Neuronal stem cell (in vitro differentiated cells): ENCODE measurements at regions not wholly inside any gene's neighbourhood (a gene's known extent, or its start where the extent isn't known, plus 50 kb on each side); places are given as distances from the start of the nearest gene placed in this dataset.

Source experiments
- DNase-seq: peaks from one replicate; pipeline ENCODE4 v3.0.0-alpha.2; 2013; ENCODE audit warnings: low spot score
- H2AFZ ChIP-seq: one replicate; pipeline ENCODE4 v1.6.1; 2013; ENCODE audit warnings: mild to moderate bottlenecking, low read length, inconsistent platforms
- H2AK5ac ChIP-seq: 2 replicates; pipeline ENCODE4 v1.6.1; 2013; ENCODE audit warnings: low read depth, mild to moderate bottlenecking, inconsistent platforms, low read length, moderate library complexity, mixed read lengths
- H2BK120ac ChIP-seq: 2 replicates; pipeline ENCODE4 v1.6.1; 2013; ENCODE audit warnings: low read depth, mild to moderate bottlenecking, inconsistent platforms, low read length, moderate library complexity, mixed read lengths
- H2BK12ac ChIP-seq: one replicate; pipeline ENCODE4 v1.6.1; 2013; ENCODE audit warnings: low read length, inconsistent platforms
- H2BK15ac ChIP-seq: 2 replicates; pipeline ENCODE4 v1.6.1; 2013; ENCODE audit warnings: mild to moderate bottlenecking, low read length, inconsistent platforms, mixed read lengths
- H2BK5ac ChIP-seq: one replicate; pipeline ENCODE4 v1.6.1; 2013; ENCODE audit warnings: inconsistent platforms, mild to moderate bottlenecking, low read length, moderate library complexity
- H3K14ac ChIP-seq: one replicate; pipeline ENCODE4 v1.6.1; 2013; ENCODE audit warnings: low read length, inconsistent platforms
- H3K18ac ChIP-seq: 2 replicates; pipeline ENCODE4 v1.6.1; 2013; ENCODE audit warnings: low read length, inconsistent platforms
- H3K23ac ChIP-seq: 2 replicates; pipeline ENCODE4 v1.6.1; 2013; ENCODE audit warnings: low read depth, mild to moderate bottlenecking, mixed read lengths, low read length, inconsistent platforms; ENCODE audit not compliant: poor library complexity
- H3K27ac ChIP-seq: replicated peaks from 3 replicates; pipeline ENCODE4 v1.5.1; 2013; ENCODE audit warnings: low read length, inconsistent platforms
- H3K27me3 ChIP-seq, 3 experiments: 2 replicates each; pipeline ENCODE4 v1.6.1; 2013; ENCODE audit warnings: low read length in 3 of 3, mild to moderate bottlenecking in 2 of 3, inconsistent platforms in 1 of 3, low read depth in 1 of 3, mixed read lengths in 1 of 3, moderate library complexity in 1 of 3; ENCODE audit not compliant: control insufficient read depth in 3 of 3, insufficient read depth in 3 of 3
- H3K36me3 ChIP-seq, 2 donors: replicated peaks in 1 of 2; 2 replicates each; pipeline ENCODE4 v1.6.1; 2013; ENCODE audit warnings: low read length in 2 of 2; ENCODE audit not compliant: control insufficient read depth in 2 of 2, insufficient read depth in 2 of 2
- H3K4ac ChIP-seq: 2 replicates; pipeline ENCODE4 v1.6.1; 2013; ENCODE audit warnings: inconsistent platforms, mild to moderate bottlenecking, low read length, moderate library complexity
- H3K4me1 ChIP-seq, 2 donors: 1 replicate in 1 of 2; 2 replicates in 1 of 2; pipeline ENCODE4 v1.6.1; 2013; ENCODE audit warnings: low read length in 2 of 2, low read depth in 1 of 2; ENCODE audit not compliant: control insufficient read depth in 2 of 2, insufficient read depth in 1 of 2
- H3K4me2 ChIP-seq: one replicate; pipeline ENCODE4 v1.6.1; 2013; ENCODE audit warnings: mild to moderate bottlenecking, low read length, inconsistent platforms; ENCODE audit not compliant: insufficient read depth, poor library complexity, severe bottlenecking
- H3K4me3 ChIP-seq, 2 donors: 2 replicates each; pipeline ENCODE4 v1.5.1; 2013; ENCODE audit warnings: low read length in 2 of 2, mild to moderate bottlenecking in 2 of 2, inconsistent platforms in 1 of 2, moderate library complexity in 1 of 2
- H3K79me1 ChIP-seq: one replicate; pipeline ENCODE4 v1.6.1; 2013; ENCODE audit warnings: low read depth, mild to moderate bottlenecking, inconsistent platforms, low read length, moderate library complexity
- H3K9ac ChIP-seq: one replicate; pipeline ENCODE4 v1.6.1; 2013; ENCODE audit warnings: mild to moderate bottlenecking, low read depth, low read length, inconsistent platforms; ENCODE audit not compliant: poor library complexity
- H3K9me3 ChIP-seq, 2 donors: replicated peaks in 1 of 2; 2 replicates each; pipeline versions ENCODE3 to v1.6.1; 2013; ENCODE audit warnings: low read length in 2 of 2, mild to moderate bottlenecking in 2 of 2, inconsistent platforms in 1 of 2, low read depth in 1 of 2, mixed read lengths in 1 of 2, moderate library complexity in 1 of 2; ENCODE audit not compliant: control insufficient read depth in 2 of 2, insufficient read depth in 1 of 2
- H4K8ac ChIP-seq: one replicate; pipeline ENCODE4 v1.6.1; 2013; ENCODE audit warnings: low read depth, mild to moderate bottlenecking, inconsistent platforms, low read length, moderate library complexity
- H4K91ac ChIP-seq: one replicate; pipeline ENCODE4 v1.6.1; 2013; ENCODE audit warnings: low read length, low read depth, mild to moderate bottlenecking, inconsistent platforms; ENCODE audit not compliant: poor library complexity
- WGBS, 2 donors: extraction: QIAGEN DNeasy Blood & Tissue Kit; methylation state at CpG; one replicate each; pipeline ENCODE4 v1.1.7; 2013; ENCODE audit warnings: missing lambda C conversion rate in 2 of 2, mixed read lengths in 1 of 2; ENCODE audit not compliant: insufficient read length in 2 of 2, insufficient replicate concordance in 1 of 2; ENCODE audit errors: extremely low coverage in 2 of 2; 5-methylcytosine and 5-hydroxymethylcytosine counted together

GRCh38 chr9:106757514-106757913 is 105.5 kb upstream of the ZNF462 start:
- Histone ChIP-seq H3K9me3 (no peaks in the 10 kb centered on the region), H4K8ac (no peak overlapping the region), H3K4me1 (no peaks in the 10 kb centered on the region), H3K4me3 (no peak overlapping the region), H3K23ac (no peak overlapping the region), H2BK120ac (no peak overlapping the region), H3K27me3 (no peaks in the 10 kb centered on the region), H3K4ac (no peak overlapping the region), H3K4me2 (no peak overlapping the region), H2BK5ac (no peak overlapping the region), H2AFZ (no peak overlapping the region), H4K91ac (no peak overlapping the region), H3K14ac (no peak overlapping the region), H3K79me1 (no peaks in the 10 kb centered on the region), H2BK15ac (no peak overlapping the region), H3K36me3 (no peaks in the 10 kb centered on the region), H3K18ac (no peak overlapping the region), H3K9ac (no peak overlapping the region), H2AK5ac (no peak overlapping the region), H2BK12ac (no peak overlapping the region), H3K27ac (no peak overlapping the region)
- no peak for DNase-seq
- WGBS, 2 donors = no CpG with 5 or more reads among the region's 2 CpGs

- no CpG with 5 or more reads among the region's 1 CpG for WGBS, 2 donors
- Histone ChIP-seq H2AFZ (no peak overlapping the region), H3K23ac (no peak overlapping the region), H3K27ac (no peak overlapping the region), H2AK5ac (no peak overlapping the region), H3K79me1 (no peaks in the 10 kb centered on the region), H4K8ac (no peak overlapping the region), H3K4me1 (no peaks in the 10 kb centered on the region), H3K4ac (no peak overlapping the region), H3K4me3 (no peak overlapping the region), H4K91ac (no peak overlapping the region), H2BK12ac (no peak overlapping the region), H3K4me2 (no peak overlapping the region), H3K14ac (no peak overlapping the region), H3K9ac (no peak overlapping the region), H3K27me3 (no peaks in the 10 kb centered on the region), H2BK5ac (no peak overlapping the region), H3K18ac (no peak overlapping the region), H3K36me3 (no peaks in the 10 kb centered on the region), H2BK120ac (no peak overlapping the region), H2BK15ac (no peak overlapping the region), H3K9me3 (no peaks in the 10 kb centered on the region)
- DNase-seq = no peak
These were observed 104.1 kb upstream of the ZNF462 start for GRCh38 chr9:106758911-106759310.

- no peak overlapping the region for H2BK5ac ChIP-seq
- H3K79me1 ChIP-seq = no peaks in the 10 kb centered on the region
- H4K8ac ChIP-seq = no peak overlapping the region
- no peak for DNase-seq
- H3K9me3 ChIP-seq = no peaks in the 10 kb centered on the region
- H3K4ac ChIP-seq = no peak overlapping the region
- H2AK5ac ChIP-seq = no peak overlapping the region
- no peak overlapping the region for H3K18ac ChIP-seq
- H2BK12ac ChIP-seq = no peak overlapping the region
- no peak overlapping the region for H3K14ac ChIP-seq
- no peak overlapping the region for H3K4me3 ChIP-seq
- H3K36me3 ChIP-seq = no peaks in the 10 kb centered on the region
- no peaks in the 10 kb centered on the region for H3K4me1 ChIP-seq
- H4K91ac ChIP-seq = no peak overlapping the region
- no peak overlapping the region for H3K23ac ChIP-seq
- WGBS, 2 donors = no CpG with 5 or more reads among the region's 2 CpGs
- H3K9ac ChIP-seq = no peak overlapping the region
- H2BK120ac ChIP-seq = no peak overlapping the region
- no peak overlapping the region for H3K27ac ChIP-seq
- no peak overlapping the region for H3K4me2 ChIP-seq
- no peak overlapping the region for H2BK15ac ChIP-seq
- H3K27me3 ChIP-seq = no peaks in the 10 kb centered on the region
- H2AFZ ChIP-seq = no peak overlapping the region
These were observed 101.5 kb upstream of the ZNF462 start for GRCh38 chr9:106761493-106761892.

- H3K4me1 ChIP-seq = no peaks in the 10 kb centered on the region
- no peak overlapping the region for H3K27ac ChIP-seq
- H3K9ac ChIP-seq = no peak overlapping the region
- H2AFZ ChIP-seq = no peak overlapping the region
- no peak overlapping the region for H4K91ac ChIP-seq
- H2BK12ac ChIP-seq = no peak overlapping the region
- no peaks in the 10 kb centered on the region for H3K79me1 ChIP-seq
- no peak overlapping the region for H2BK120ac ChIP-seq
- H3K18ac ChIP-seq = no peak overlapping the region
- H3K23ac ChIP-seq = no peak overlapping the region
- no peaks in the 10 kb centered on the region for H3K27me3 ChIP-seq
- H4K8ac ChIP-seq = no peak overlapping the region
- H3K9me3 ChIP-seq = no peaks in the 10 kb centered on the region
- no peak overlapping the region for H3K4ac ChIP-seq
- H3K4me3 ChIP-seq = no peak overlapping the region
- H3K36me3 ChIP-seq = no peaks in the 10 kb centered on the region
- H2BK5ac ChIP-seq = no peak overlapping the region
- DNase-seq = no peak
- H3K14ac ChIP-seq = no peak overlapping the region
- no peak overlapping the region for H3K4me2 ChIP-seq
- H2BK15ac ChIP-seq = no peak overlapping the region
- no peak overlapping the region for H2AK5ac ChIP-seq
These were observed 96.3 kb upstream of the ZNF462 start for GRCh38 chr9:106766616-106767015.
